Bronchial epithelial cell (primary cell): ENCODE measurements at regions not wholly inside any gene's neighbourhood (a gene's known extent, or its start where the extent isn't known, plus 50 kb on each side); places are given as distances from the start of the nearest gene placed in this dataset.
A peak's percentile ranks its signal among the peaks of the same experiment; 100 is the strongest.

Experiments used
- DNase-seq: peaks from one replicate; pipeline ENCODE4 v3.0.0-alpha.2; 2010; ENCODE audit warnings: low read depth
- FAIRE-seq: peaks from 2 replicates; lab custom pipeline; 2011; peaks lifted over from hg19 to GRCh38; lab: Jason Lieb, UNC
- H3K27me3 ChIP-seq: 2 replicates; pipeline ENCODE4 v1.5.1; 2011; ENCODE audit warnings: low read length; ENCODE audit not compliant: control insufficient read depth, insufficient read depth
- H3K36me3 ChIP-seq: 2 replicates; pipeline ENCODE4 v1.5.1; 2011; ENCODE audit warnings: low read length; ENCODE audit not compliant: control insufficient read depth, insufficient read depth
- H3K4me3 ChIP-seq: 2 replicates; pipeline ENCODE4 v1.5.1; 2011; ENCODE audit warnings: mild to moderate bottlenecking, low read depth, low read length, control low read depth
- CTCF ChIP-seq: IDR thresholded peaks from 2 replicates; pipeline ENCODE4 v1.5.1; 2011; ENCODE audit warnings: mild to moderate bottlenecking, moderate library complexity, low read length, control low read depth, inconsistent platforms; ENCODE audit not compliant: insufficient read depth, severe bottlenecking

GRCh38 chr3:76035117-76035516, 249.8 kb upstream of the ZNF717 start:
- DNase-seq (no peak), FAIRE-seq (no peak)
- no peak for TF ChIP-seq CTCF
- H3K36me3 ChIP-seq = no peaks in the 10 kb centered on the region
- H3K4me3 ChIP-seq = no peak overlapping the region
- H3K27me3 ChIP-seq = no peaks in the 10 kb centered on the region

DNA sequence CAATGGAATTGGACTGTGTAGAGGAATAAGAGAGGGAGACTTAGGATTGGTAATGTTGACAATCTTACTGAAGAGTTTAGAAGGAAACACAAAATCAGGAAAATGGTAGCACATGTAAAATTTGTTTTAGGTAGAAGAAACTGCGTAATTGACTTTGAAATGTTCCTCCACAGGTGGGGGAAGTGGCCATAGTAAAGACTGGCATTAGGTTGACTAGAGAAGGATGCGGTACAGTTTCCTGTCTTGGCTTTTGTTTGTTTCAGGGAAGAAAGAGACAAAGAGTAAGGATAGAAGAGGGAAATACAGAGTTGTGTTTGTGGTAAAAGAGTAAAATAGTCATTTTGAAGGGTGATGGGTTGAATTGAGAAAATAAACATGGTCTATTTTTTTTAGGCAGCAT, 253.6 kb upstream of the ZNF717 start:
- Histone ChIP-seq H3K4me3 (no peak overlapping the region), H3K27me3 (no peaks in the 10 kb centered on the region), H3K36me3 (no peaks in the 10 kb centered on the region)
- DNase-seq = no peak
- no peak for FAIRE-seq
- no peak for TF ChIP-seq CTCF

- H3K4me3 ChIP-seq = no peak overlapping the region
- H3K27me3 ChIP-seq = no peaks in the 10 kb centered on the region
- H3K36me3 ChIP-seq = no peaks in the 10 kb centered on the region
- FAIRE-seq (no peak), DNase-seq (peak; percentile 88)
- no peak for TF ChIP-seq CTCF
Observed at GRCh38 chr3:76039431-76039830, 254.1 kb upstream of the ZNF717 start.

DNA sequence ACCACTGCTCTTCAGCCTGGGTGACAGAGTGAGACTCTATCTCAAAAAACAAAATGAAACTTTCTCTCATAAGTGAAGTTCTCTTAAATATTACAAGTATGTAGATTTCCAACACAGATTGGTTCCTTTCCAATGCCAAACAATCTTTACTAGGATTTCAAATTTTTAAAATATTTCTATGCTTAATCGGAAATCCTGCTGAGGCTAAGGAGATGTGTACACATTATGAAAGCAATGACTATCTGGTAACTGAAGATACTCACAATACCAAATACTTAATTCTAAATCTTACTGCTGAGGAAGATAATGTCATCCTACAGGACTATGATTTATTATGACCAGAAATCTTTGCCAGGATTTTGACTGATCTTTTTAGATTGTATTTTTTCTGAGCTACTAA, 255.6 kb upstream of the ZNF717 start:
- TF ChIP-seq CTCF = no peak
- DNase-seq (no peak), FAIRE-seq (no peak)
- Histone ChIP-seq H3K4me3 (no peak overlapping the region), H3K27me3 (no peaks in the 10 kb centered on the region), H3K36me3 (no peaks in the 10 kb centered on the region)

DNA sequence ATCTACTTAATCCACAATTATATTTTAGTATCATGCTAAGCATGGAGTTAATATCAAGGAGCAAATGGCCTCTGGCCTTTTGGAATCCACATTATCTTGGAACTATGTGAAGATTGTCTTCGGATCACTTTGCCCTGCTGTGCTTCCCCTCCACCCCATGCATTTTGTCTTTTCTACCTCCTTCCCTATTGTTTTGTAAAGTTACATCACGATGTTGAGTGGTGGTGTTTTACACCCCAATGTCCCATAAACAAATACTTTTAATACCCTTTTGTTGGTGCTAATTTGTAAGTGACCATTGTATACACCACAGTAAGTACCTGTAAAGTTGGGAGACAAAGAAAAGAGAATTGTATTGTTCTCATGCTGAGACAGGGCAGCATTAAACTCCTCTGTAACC, 258.4 kb upstream of the ZNF717 start:
- no peak for TF ChIP-seq CTCF
- DNase-seq = no peak
- no peak overlapping the region for H3K4me3 ChIP-seq
- no peak for FAIRE-seq
- H3K36me3 ChIP-seq = no peaks in the 10 kb centered on the region
- H3K27me3 ChIP-seq = no peaks in the 10 kb centered on the region
